HepG2 (cell line): ENCODE measurements at regions not wholly inside any gene's neighbourhood (a gene's known extent, or its start where the extent isn't known, plus 50 kb on each side); places are given as distances from the start of the nearest gene placed in this dataset.

ENCODE experiments used
- ATAC-seq: fragments of 200-7000 bp; cut with Tn5 transposase; 3 replicates; pipeline ENCODE4 v1.9.1; 2020; ENCODE audit warnings: mild to moderate bottlenecking, moderate library complexity
- BruUV-seq: library from RNA; stranded (reverse); fragments of 400-500 nt; replicated peaks from 2 replicates; lab custom pipeline; 2021; lab: Mats Ljungman, UMichigan
- CTCF ChIA-PET: fragments of 300-600 bp; formaldehyde crosslinking; extraction: SDS; loops from one replicate; lab custom pipeline; 2021; ENCODE audit warnings: low total read pairs, inconsistent platforms, low intra/inter-chr PET ratio; lab: Yijun Ruan, JAX
- POLR2A ChIA-PET: fragments of 350-600 bp; sonication (Branson Sonifier 250); formaldehyde crosslinking; loops from one replicate; lab custom pipeline; 2020; ENCODE audit warnings: antibody characterized with exemption, inconsistent platforms; lab: Yijun Ruan, JAX
- DNase-seq: peaks from one replicate; pipeline ENCODE4 v3.0.0-alpha.2; 2015; ENCODE audit warnings: low spot score
- FAIRE-seq: peaks from 3 replicates; lab custom pipeline; 2011; peaks lifted over from hg19 to GRCh38; lab: Jason Lieb, UNC
- H2AFZ ChIP-seq: one replicate; pipeline ENCODE4 v1.6.1; 2011; ENCODE audit warnings: low read length, inconsistent platforms
- H3K27ac ChIP-seq: fragments of 300-600 bp; 3 replicates; pipeline ENCODE4 v1.8.0; 2011; ENCODE audit warnings: mixed run types, mild to moderate bottlenecking, mixed read lengths, low read length, inconsistent platforms; ENCODE audit not compliant: insufficient read depth; ENCODE audit errors: extremely low read length
- H3K27me3 ChIP-seq, 2 experiments: fragments of 200-600 bp in 1 of 2; 2 replicates in 1 of 2; 3 replicates in 1 of 2; pipeline versions ENCODE4 v1.6.0 to v1.8.0; 2011; ENCODE audit warnings: low read length in 2 of 2, mild to moderate bottlenecking in 2 of 2, moderate library complexity in 2 of 2, inconsistent platforms in 1 of 2; ENCODE audit not compliant: insufficient read depth in 2 of 2, control insufficient read depth in 1 of 2
- H3K36me3 ChIP-seq, 2 experiments: fragments of 200-600 bp in 1 of 2; replicated peaks in 1 of 2; 2 replicates in 1 of 2; 3 replicates in 1 of 2; pipeline versions ENCODE4 v1.5.1 to v1.8.0; 2011; ENCODE audit warnings: low read length in 2 of 2, inconsistent platforms in 1 of 2; ENCODE audit not compliant: insufficient read depth in 2 of 2, control insufficient read depth in 1 of 2
- H3K4me1 ChIP-seq: 2 replicates; pipeline ENCODE4 v1.5.1; 2012; ENCODE audit warnings: low read length, inconsistent platforms; ENCODE audit not compliant: insufficient read depth
- H3K4me2 ChIP-seq: 2 replicates; pipeline ENCODE4 v1.6.0; 2011; ENCODE audit warnings: low read depth, low read length, inconsistent platforms
- H3K4me3 ChIP-seq, 3 experiments: fragments of 200-600 bp in 1 of 3; sonication (generic), shearing (Covaris generic) in 1 of 3; replicated peaks in 1 of 3; 2 replicates each; pipeline ENCODE4 v1.5.1; 2011 to 2016; ENCODE audit warnings: low read length in 3 of 3, inconsistent platforms in 2 of 3, low read depth in 2 of 3, mild to moderate bottlenecking in 2 of 3, control low read depth in 1 of 3, mixed read lengths in 1 of 3; ENCODE audit not compliant: insufficient read depth in 1 of 3
- H3K79me2 ChIP-seq: one replicate; pipeline ENCODE4 v1.6.1; 2011; ENCODE audit warnings: low read length, inconsistent platforms; ENCODE audit not compliant: insufficient read depth
- H3K9ac ChIP-seq: 2 replicates; pipeline ENCODE4 v1.6.0; 2011; ENCODE audit warnings: mild to moderate bottlenecking, low read depth, low read length, inconsistent platforms; ENCODE audit not compliant: insufficient read depth
- H3K9me3 ChIP-seq: 2 replicates; pipeline ENCODE4 v1.5.1; 2012; ENCODE audit warnings: mild to moderate bottlenecking, low read length
- H4K20me1 ChIP-seq: 2 replicates; pipeline ENCODE4 v1.6.0; 2011; ENCODE audit warnings: inconsistent platforms, mild to moderate bottlenecking, low read length, moderate library complexity; ENCODE audit not compliant: insufficient read depth
- HDAC6 ChIP-seq: fragments of 200-600 bp; sonication (generic); IDR thresholded peaks from 2 replicates; pipeline ENCODE4 v1.7.0; 2017; ENCODE audit warnings: mild to moderate bottlenecking, antibody characterized with exemption, low read length, low read depth
- HNF4A ChIP-seq: sonication (generic); formaldehyde crosslinking; IDR thresholded peaks from 2 replicates; pipeline ENCODE4 v1.4.0; 2020; ENCODE audit warnings: missing genetic modification reagents
- JDP2 ChIP-seq: sonication (generic); formaldehyde crosslinking; IDR thresholded peaks from 2 replicates; pipeline ENCODE4 v1.8.1; 2022; ENCODE audit warnings: missing genetic modification reagents, borderline replicate concordance
- MAFG ChIP-seq: sonication (generic); formaldehyde crosslinking; IDR thresholded peaks from 2 replicates; pipeline ENCODE4 v1.5.1; 2020; ENCODE audit warnings: mild to moderate bottlenecking, missing genetic modification reagents
- PRMT3 ChIP-seq: sonication (generic); formaldehyde crosslinking; IDR thresholded peaks from 2 replicates; pipeline ENCODE4 v1.8.1; 2022; ENCODE audit warnings: low read depth, mild to moderate bottlenecking, moderate library complexity, missing genetic modification reagents, borderline replicate concordance
- TBX2 ChIP-seq: sonication (generic); formaldehyde crosslinking; IDR thresholded peaks from 2 replicates; pipeline ENCODE4 v1.5.0; 2020; ENCODE audit warnings: missing genetic modification reagents, mild to moderate bottlenecking, borderline replicate concordance
- ZEB1 ChIP-seq: IDR thresholded peaks from 2 replicates; pipeline ENCODE4 v1.6.1; 2012; ENCODE audit warnings: mild to moderate bottlenecking, low read depth, inconsistent platforms; ENCODE audit not compliant: insufficient replicate concordance
- ZFP90 ChIP-seq: sonication (generic); formaldehyde crosslinking; IDR thresholded peaks from 2 replicates; pipeline ENCODE4 v1.8.0; 2022; ENCODE audit warnings: missing genetic modification reagents, mild to moderate bottlenecking, inconsistent platforms, borderline replicate concordance
- ZNF329 ChIP-seq: sonication (generic); formaldehyde crosslinking; IDR thresholded peaks from 2 replicates; pipeline ENCODE4 v1.9.0; 2021; ENCODE audit warnings: low read depth, mild to moderate bottlenecking, missing genetic modification reagents
- ZNF703 ChIP-seq: sonication (generic); formaldehyde crosslinking; IDR thresholded peaks from 2 replicates; pipeline ENCODE4 v1.5.1; 2020; ENCODE audit warnings: missing genetic modification reagents, mild to moderate bottlenecking, moderate library complexity, borderline replicate concordance
- ZNF883 ChIP-seq: sonication (generic); formaldehyde crosslinking; IDR thresholded peaks from 2 replicates; pipeline ENCODE4 v1.5.1; 2020; ENCODE audit warnings: mild to moderate bottlenecking, missing genetic modification reagents; ENCODE audit errors: not compliant biosample characterization
- WGBS: methylation state at CpG from one replicate; pipeline ENCODE4 v1.1.6; 2017; ENCODE audit warnings: low lambda C conversion rate; 5-methylcytosine and 5-hydroxymethylcytosine counted together
- in situ Hi-C: cut with HindIII; loops from 2 replicates; pipeline ENCODE4 v1.10.0; 2017; ENCODE audit warnings: low pct_unique_long_range_greater_than_20kb; ENCODE audit not compliant: extremely low pct_ligation_motif_present
- intact Hi-C: fragments of 100-400 bp; cut with micrococcal nuclease; formaldehyde crosslinking; loops from one replicate; pipeline ENCODE4 v1.10.0; 2022; ENCODE audit not compliant: unreplicated experiment
- TF ChIP-seq, protein P1 (sequence below): sonication (generic); formaldehyde crosslinking; IDR thresholded peaks from 2 replicates; pipeline ENCODE4 v1.4.0; 2020; ENCODE audit warnings: missing genetic modification reagents, borderline replicate concordance
- TF ChIP-seq, protein P2 (sequence below): sonication (generic); formaldehyde crosslinking; IDR thresholded peaks from 2 replicates; pipeline ENCODE4 v1.4.0; 2020; ENCODE audit warnings: missing genetic modification reagents
- TF ChIP-seq, protein P3 (sequence below): sonication (generic); formaldehyde crosslinking; IDR thresholded peaks from 2 replicates; pipeline ENCODE4 v1.5.0; 2020; ENCODE audit warnings: mild to moderate bottlenecking, missing genetic modification reagents

DNA sequence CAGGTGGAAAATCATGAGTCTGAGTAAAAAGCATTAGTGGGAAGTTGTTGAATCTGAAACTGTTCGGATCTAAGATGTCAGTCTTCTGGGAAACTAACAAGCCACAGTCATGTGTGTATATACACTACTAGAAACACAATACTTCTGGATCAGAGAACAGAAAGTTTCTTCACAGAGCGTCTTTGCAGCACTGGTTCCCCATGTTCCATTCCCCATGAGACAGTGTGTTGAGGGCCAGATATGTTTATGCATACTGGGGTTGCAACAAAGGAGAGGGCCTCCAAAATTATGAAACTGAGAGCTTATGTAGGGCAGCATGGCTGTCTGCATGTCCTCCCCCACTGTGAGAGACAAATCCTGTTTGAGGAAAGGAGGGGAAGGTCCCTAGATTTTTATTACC is 295.0 kb upstream of the NAV3 start:
- DNase-seq (no peak), FAIRE-seq (no peak), ATAC-seq (no peak)
- Histone ChIP-seq H3K27ac (no peak overlapping the region), H3K79me2 (no peaks in the 10 kb centered on the region), H3K4me1 (no peaks in the 10 kb centered on the region), H3K27me3 (no peaks in the 10 kb centered on the region), H3K9me3 (no peaks in the 10 kb centered on the region), H4K20me1 (no peaks in the 10 kb centered on the region), H3K9ac (no peak overlapping the region), H2AFZ (no peak overlapping the region), H3K4me2 (no peak overlapping the region), H3K36me3 (no peaks in the 10 kb centered on the region), H3K4me3 (no peak overlapping the region)
- WGBS: 2% methylated on average over 2 of the region's 2 CpGs
- in situ Hi-C loops: no loop called here
- no TSS peak for BruUV-seq
- CTCF ChIA-PET: no interaction called here
- intact Hi-C loops: no loop called here
- POLR2A ChIA-PET: no interaction called here
- TF ChIP-seq TBX2: no peak
- no peak for TF ChIP-seq ZNF329 (CRISPR knock-in tag)
- TF ChIP-seq HNF4A: no peak
- no peak for TF ChIP-seq JDP2
- TF ChIP-seq PRMT3 (CRISPR knock-in tag): no peak
- TF ChIP-seq ZNF883 (CRISPR knock-in tag): no peak
- TF ChIP-seq, protein P1, sequence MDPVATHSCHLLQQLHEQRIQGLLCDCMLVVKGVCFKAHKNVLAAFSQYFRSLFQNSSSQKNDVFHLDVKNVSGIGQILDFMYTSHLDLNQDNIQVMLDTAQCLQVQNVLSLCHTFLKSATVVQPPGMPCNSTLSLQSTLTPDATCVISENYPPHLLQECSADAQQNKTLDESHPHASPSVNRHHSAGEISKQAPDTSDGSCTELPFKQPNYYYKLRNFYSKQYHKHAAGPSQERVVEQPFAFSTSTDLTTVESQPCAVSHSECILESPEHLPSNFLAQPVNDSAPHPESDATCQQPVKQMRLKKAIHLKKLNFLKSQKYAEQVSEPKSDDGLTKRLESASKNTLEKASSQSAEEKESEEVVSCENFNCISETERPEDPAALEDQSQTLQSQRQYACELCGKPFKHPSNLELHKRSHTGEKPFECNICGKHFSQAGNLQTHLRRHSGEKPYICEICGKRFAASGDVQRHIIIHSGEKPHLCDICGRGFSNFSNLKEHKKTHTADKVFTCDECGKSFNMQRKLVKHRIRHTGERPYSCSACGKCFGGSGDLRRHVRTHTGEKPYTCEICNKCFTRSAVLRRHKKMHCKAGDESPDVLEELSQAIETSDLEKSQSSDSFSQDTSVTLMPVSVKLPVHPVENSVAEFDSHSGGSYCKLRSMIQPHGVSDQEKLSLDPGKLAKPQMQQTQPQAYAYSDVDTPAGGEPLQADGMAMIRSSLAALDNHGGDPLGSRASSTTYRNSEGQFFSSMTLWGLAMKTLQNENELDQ (CRISPR knock-in tag): no peak
- no peak for TF ChIP-seq MAFG
- TF ChIP-seq, protein P2, sequence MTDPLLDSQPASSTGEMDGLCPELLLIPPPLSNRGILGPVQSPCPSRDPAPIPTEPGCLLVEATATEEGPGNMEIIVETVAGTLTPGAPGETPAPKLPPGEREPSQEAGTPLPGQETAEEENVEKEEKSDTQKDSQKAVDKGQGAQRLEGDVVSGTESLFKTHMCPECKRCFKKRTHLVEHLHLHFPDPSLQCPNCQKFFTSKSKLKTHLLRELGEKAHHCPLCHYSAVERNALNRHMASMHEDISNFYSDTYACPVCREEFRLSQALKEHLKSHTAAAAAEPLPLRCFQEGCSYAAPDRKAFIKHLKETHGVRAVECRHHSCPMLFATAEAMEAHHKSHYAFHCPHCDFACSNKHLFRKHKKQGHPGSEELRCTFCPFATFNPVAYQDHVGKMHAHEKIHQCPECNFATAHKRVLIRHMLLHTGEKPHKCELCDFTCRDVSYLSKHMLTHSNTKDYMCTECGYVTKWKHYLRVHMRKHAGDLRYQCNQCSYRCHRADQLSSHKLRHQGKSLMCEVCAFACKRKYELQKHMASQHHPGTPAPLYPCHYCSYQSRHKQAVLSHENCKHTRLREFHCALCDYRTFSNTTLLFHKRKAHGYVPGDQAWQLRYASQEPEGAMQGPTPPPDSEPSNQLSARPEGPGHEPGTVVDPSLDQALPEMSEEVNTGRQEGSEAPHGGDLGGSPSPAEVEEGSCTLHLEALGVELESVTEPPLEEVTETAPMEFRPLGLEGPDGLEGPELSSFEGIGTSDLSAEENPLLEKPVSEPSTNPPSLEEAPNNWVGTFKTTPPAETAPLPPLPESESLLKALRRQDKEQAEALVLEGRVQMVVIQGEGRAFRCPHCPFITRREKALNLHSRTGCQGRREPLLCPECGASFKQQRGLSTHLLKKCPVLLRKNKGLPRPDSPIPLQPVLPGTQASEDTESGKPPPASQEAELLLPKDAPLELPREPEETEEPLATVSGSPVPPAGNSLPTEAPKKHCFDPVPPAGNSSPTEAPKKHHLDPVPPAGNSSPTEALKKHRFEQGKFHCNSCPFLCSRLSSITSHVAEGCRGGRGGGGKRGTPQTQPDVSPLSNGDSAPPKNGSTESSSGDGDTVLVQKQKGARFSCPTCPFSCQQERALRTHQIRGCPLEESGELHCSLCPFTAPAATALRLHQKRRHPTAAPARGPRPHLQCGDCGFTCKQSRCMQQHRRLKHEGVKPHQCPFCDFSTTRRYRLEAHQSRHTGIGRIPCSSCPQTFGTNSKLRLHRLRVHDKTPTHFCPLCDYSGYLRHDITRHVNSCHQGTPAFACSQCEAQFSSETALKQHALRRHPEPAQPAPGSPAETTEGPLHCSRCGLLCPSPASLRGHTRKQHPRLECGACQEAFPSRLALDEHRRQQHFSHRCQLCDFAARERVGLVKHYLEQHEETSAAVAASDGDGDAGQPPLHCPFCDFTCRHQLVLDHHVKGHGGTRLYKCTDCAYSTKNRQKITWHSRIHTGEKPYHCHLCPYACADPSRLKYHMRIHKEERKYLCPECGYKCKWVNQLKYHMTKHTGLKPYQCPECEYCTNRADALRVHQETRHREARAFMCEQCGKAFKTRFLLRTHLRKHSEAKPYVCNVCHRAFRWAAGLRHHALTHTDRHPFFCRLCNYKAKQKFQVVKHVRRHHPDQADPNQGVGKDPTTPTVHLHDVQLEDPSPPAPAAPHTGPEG (CRISPR knock-in tag): no peak
- TF ChIP-seq ZNF703 (CRISPR knock-in tag): no peak
- no peak for TF ChIP-seq ZEB1
- TF ChIP-seq, protein P3, sequence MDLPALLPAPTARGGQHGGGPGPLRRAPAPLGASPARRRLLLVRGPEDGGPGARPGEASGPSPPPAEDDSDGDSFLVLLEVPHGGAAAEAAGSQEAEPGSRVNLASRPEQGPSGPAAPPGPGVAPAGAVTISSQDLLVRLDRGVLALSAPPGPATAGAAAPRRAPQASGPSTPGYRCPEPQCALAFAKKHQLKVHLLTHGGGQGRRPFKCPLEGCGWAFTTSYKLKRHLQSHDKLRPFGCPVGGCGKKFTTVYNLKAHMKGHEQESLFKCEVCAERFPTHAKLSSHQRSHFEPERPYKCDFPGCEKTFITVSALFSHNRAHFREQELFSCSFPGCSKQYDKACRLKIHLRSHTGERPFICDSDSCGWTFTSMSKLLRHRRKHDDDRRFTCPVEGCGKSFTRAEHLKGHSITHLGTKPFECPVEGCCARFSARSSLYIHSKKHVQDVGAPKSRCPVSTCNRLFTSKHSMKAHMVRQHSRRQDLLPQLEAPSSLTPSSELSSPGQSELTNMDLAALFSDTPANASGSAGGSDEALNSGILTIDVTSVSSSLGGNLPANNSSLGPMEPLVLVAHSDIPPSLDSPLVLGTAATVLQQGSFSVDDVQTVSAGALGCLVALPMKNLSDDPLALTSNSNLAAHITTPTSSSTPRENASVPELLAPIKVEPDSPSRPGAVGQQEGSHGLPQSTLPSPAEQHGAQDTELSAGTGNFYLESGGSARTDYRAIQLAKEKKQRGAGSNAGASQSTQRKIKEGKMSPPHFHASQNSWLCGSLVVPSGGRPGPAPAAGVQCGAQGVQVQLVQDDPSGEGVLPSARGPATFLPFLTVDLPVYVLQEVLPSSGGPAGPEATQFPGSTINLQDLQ (CRISPR knock-in tag): no peak
- TF ChIP-seq ZFP90 (CRISPR knock-in tag): no peak
- TF ChIP-seq HDAC6: no peak
